ENCODE measurements at regions not wholly inside any gene's neighbourhood (a gene's known extent, or its start where the extent isn't known, plus 50 kb on each side); places are given as distances from the start of the nearest gene placed in this dataset.

GRCh38 chr4:123784626-123785025, 388.0 kb downstream of the SPRY1 start:
- H3K27ac ChIP-seq (ENCODE audit: low read depth in 2 of 2, low read length in 1 of 2), result peak overlapping the region; percentile 26 to 86; a peak in 3 of 4 replicates

More at GRCh38 chr4:123784626-123785025, 388.0 kb downstream of the SPRY1 start:
- Histone ChIP-seq H3K4me3 (ENCODE audit: low read depth in 2 of 2, low read length in 1 of 2) (no peak overlapping the region), H3F3A (replicated peaks; ENCODE audit: insufficient read depth) (peaks cover 11% of the 10 kb centered on the region), H3K27me3 (ENCODE audit: insufficient read depth) (no peaks in the 10 kb centered on the region), H3K9ac (no peak overlapping the region), H3K36me3 (replicated peaks in 1 of 2; ENCODE audit: control insufficient read depth in 1 of 2, insufficient read depth in 2 of 2, low read length in 1 of 2) (no peaks in the 10 kb centered on the region), H3K4me2 (no peak overlapping the region), H4K20me1 (ENCODE audit: insufficient read depth) (no peaks in the 10 kb centered on the region), H2AFZ (ENCODE audit: low read depth) (peak overlapping the region; percentile 23; the same call in 1 of the 2 replicates), H3K4me1 (ENCODE audit: control insufficient read depth in 1 of 2, insufficient read depth in 2 of 2, low read depth in 1 of 2, low read length in 1 of 2) (peaks cover 0 to 27% of the 10 kb centered on the region in 2 experiments; a peak in 2 of 4 replicates), H3K9me2 (no peaks in the 10 kb centered on the region), H3K9me3 (no peaks in the 10 kb centered on the region), H3K79me2 (ENCODE audit: insufficient read depth) (no peaks in the 10 kb centered on the region)
- DNase-seq, result no peak
- no peak for TF ChIP-seq IRF3 (IDR thresholded peaks at IDR 0.05; ENCODE audit: low read depth, low read length)
- no peak for TF ChIP-seq MAX (IDR thresholded peaks at IDR 0.05; ENCODE audit: low read depth)
- TF ChIP-seq CTCF (IDR thresholded peaks at IDR 0.05), result 0 out of 2 replicates have a peak, but pooled peaks have one; percentile 11
- no peak for TF ChIP-seq RAD21 (IDR thresholded peaks at IDR 0.05; ENCODE audit: low read length)
- no peak for TF ChIP-seq MEF2A (IDR thresholded peaks at IDR 0.05; ENCODE audit: borderline replicate concordance, low read depth)
- TF ChIP-seq REST (IDR thresholded peaks at IDR 0.05; ENCODE audit: low read depth, low read length), result no peak
- no peak for TF ChIP-seq ZBTB33 (IDR thresholded peaks at IDR 0.05; ENCODE audit: borderline replicate concordance, low read depth)
- POLR2A ChIA-PET, result no interaction called here
- CTCF ChIA-PET, result no interaction called here

Data from SK-N-SH (cell line).